Stimulated activated CD8-positive, alpha-beta memory T cell treated with anti-CD3 and anti-CD28 coated beads, Interleukin-4, amount 100 ng/mL, for 1 hour (primary cell): ENCODE measurements at regions not wholly inside any gene's neighbourhood (a gene's known extent, or its start where the extent isn't known, plus 50 kb on each side); places are given as distances from the start of the nearest gene placed in this dataset.

ENCODE experiments used
- DNase-seq, 2 donors: peaks; one replicate each; pipeline ENCODE4 v3.0.0-alpha.2; 2020; ENCODE audit warnings: low read depth in 2 of 2, low spot score in 1 of 2

GRCh38 chr4:123832173-123833026 lies 435.8 kb downstream of the SPRY1 start:
- DNase-seq, result no peak

GRCh38 chr4:123833171-123833643 lies 436.6 kb downstream of the SPRY1 start:
- no peak for DNase-seq

GRCh38 chr4:123835831-123836590 lies 439.4 kb downstream of the SPRY1 start:
- DNase-seq, result no peak

GRCh38 chr4:123836851-123837595 lies 440.4 kb downstream of the SPRY1 start:
- no peak for DNase-seq

- no peak for DNase-seq
Measured at GRCh38 chr4:123838474-123838873, 441.9 kb downstream of the SPRY1 start.

- DNase-seq, result no peak
Measured at GRCh38 chr4:123840197-123840596, 443.6 kb downstream of the SPRY1 start.

GRCh38 chr4:123841447-123842121 lies 445.0 kb downstream of the SPRY1 start:
- no peak for DNase-seq

GRCh38 chr4:123843137-123843536 lies 446.5 kb downstream of the SPRY1 start:
- DNase-seq, result no peak

GRCh38 chr4:123844374-123844773 lies 447.8 kb downstream of the SPRY1 start:
- no peak for DNase-seq

- DNase-seq, result no peak
Measured at GRCh38 chr4:123846092-123846491, 449.5 kb downstream of the SPRY1 start.

- no peak for DNase-seq
Measured at GRCh38 chr4:123846561-123846960, 450.0 kb downstream of the SPRY1 start.

GRCh38 chr4:123848606-123849005 lies 452.0 kb downstream of the SPRY1 start:
- no peak for DNase-seq

GRCh38 chr4:123849495-123849894 lies 452.9 kb downstream of the SPRY1 start:
- no peak for DNase-seq

GRCh38 chr4:123851521-123851920 lies 454.9 kb downstream of the SPRY1 start:
- no peak for DNase-seq

- no peak for DNase-seq
Measured at GRCh38 chr4:123853651-123854050, 457.1 kb downstream of the SPRY1 start.

GRCh38 chr4:123856689-123857545 lies 460.3 kb downstream of the SPRY1 start:
- no peak for DNase-seq

GRCh38 chr4:123858465-123858864 lies 461.9 kb downstream of the SPRY1 start:
- DNase-seq, result no peak

GRCh38 chr4:123862812-123863211 lies 466.2 kb downstream of the SPRY1 start:
- DNase-seq, result no peak

GRCh38 chr4:123866796-123867195 lies 470.2 kb downstream of the SPRY1 start:
- no peak for DNase-seq
